ENCODE measurements at regions not wholly inside any gene's neighbourhood (a gene's known extent, or its start where the extent isn't known, plus 50 kb on each side); places are given as distances from the start of the nearest gene placed in this dataset.

DNA sequence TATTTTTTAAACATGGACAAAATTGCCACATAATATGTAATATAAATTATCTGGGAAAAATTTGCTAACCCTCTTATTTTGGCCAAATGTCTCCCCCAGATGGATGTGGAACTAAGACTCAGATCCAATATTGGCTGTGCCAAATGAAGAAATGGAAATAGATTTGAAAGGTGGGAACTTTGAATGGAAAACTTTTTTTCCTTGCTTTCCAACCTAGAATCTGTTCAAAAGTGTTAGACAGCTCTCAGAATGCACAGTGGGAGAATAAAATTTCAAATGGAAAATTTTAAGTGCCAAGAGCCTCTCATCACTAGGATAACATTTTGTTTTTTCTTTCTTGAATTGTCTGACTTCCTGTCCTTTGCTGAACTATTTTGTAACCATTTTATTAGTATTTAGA is 142.6 kb upstream of the GAS1 start:
- Histone ChIP-seq H2AFZ (ENCODE audit: low read length) (no peak overlapping the region), H2BK20ac (ENCODE audit: low read depth, low read length, poor library complexity, severe bottlenecking) (no peak overlapping the region), H3K14ac (ENCODE audit: insufficient read depth, low read length) (no peak overlapping the region), H4K8ac (replicated peaks; ENCODE audit: insufficient read length, low read depth, low read length) (no peak overlapping the region), H4K20me1 (ENCODE audit: control insufficient read depth, insufficient read depth, insufficient read length) (no peaks in the 10 kb centered on the region), H3K23ac (ENCODE audit: insufficient read length, low read depth, low read length) (no peak overlapping the region), H3K18ac (ENCODE audit: insufficient read length, low read depth, low read length) (no peak overlapping the region), H4K5ac (ENCODE audit: insufficient read length, low read depth, low read length) (no peak overlapping the region), H3K9ac (ENCODE audit: extremely low read depth, insufficient read length, low read length) (no peak overlapping the region), H3K23me2 (ENCODE audit: insufficient read length, low read depth, low read length, poor library complexity, severe bottlenecking) (no peaks in the 10 kb centered on the region), H2AK5ac (ENCODE audit: insufficient read length, low read length) (no peak overlapping the region), H3K4ac (ENCODE audit: low read depth, low read length) (no peak overlapping the region), H3K79me2 (ENCODE audit: insufficient read depth, low read length) (no peaks in the 10 kb centered on the region), H3K4me2 (ENCODE audit: insufficient read depth, insufficient read length, low read length) (no peak overlapping the region), H3K4me1 (ENCODE audit: insufficient read depth, low read length) (no peaks in the 10 kb centered on the region), H3K79me1 (ENCODE audit: insufficient read depth, low read depth, low read length, poor library complexity, severe bottlenecking) (no peaks in the 10 kb centered on the region), H3K27me3 (ENCODE audit: insufficient read depth, low read length) (no peaks in the 10 kb centered on the region), H2BK5ac (ENCODE audit: insufficient read length, low read length) (no peak overlapping the region), H2BK120ac (ENCODE audit: low read depth, low read length, poor library complexity, severe bottlenecking) (no peak overlapping the region), H2BK12ac (ENCODE audit: insufficient read length, low read depth, low read length) (no peak overlapping the region), H4K91ac (ENCODE audit: insufficient read length, low read depth, low read length) (no peak overlapping the region), H3K56ac (ENCODE audit: insufficient read length, low read depth, low read length) (no peak overlapping the region), H3K27ac (ENCODE audit: insufficient read length, low read depth, low read length) (no peak overlapping the region), H3K9me3 (ENCODE audit: control insufficient read depth, low read depth, low read length) (no peaks in the 10 kb centered on the region), H3T11ph (ENCODE audit: low read length) (no peak overlapping the region), H2BK15ac (ENCODE audit: low read depth, low read length) (no peak overlapping the region)
- Mint-ChIP-seq H3K27ac (no peak overlapping the region), H3K27me3 (ENCODE audit: low read depth) (peaks cover 2% of the 10 kb centered on the region), H3K4me3 (no peak overlapping the region), H3K4me1 (no peaks in the 10 kb centered on the region), H3K36me3 (ENCODE audit: insufficient read depth in 1 of 3, low read depth in 3 of 3) (no peaks in the 10 kb centered on the region), H3K9me3 (peaks cover 0 to 3% of the 10 kb centered on the region in 2 experiments; a peak in 1 of 5 replicates)
- TF ChIP-seq, protein P1, sequence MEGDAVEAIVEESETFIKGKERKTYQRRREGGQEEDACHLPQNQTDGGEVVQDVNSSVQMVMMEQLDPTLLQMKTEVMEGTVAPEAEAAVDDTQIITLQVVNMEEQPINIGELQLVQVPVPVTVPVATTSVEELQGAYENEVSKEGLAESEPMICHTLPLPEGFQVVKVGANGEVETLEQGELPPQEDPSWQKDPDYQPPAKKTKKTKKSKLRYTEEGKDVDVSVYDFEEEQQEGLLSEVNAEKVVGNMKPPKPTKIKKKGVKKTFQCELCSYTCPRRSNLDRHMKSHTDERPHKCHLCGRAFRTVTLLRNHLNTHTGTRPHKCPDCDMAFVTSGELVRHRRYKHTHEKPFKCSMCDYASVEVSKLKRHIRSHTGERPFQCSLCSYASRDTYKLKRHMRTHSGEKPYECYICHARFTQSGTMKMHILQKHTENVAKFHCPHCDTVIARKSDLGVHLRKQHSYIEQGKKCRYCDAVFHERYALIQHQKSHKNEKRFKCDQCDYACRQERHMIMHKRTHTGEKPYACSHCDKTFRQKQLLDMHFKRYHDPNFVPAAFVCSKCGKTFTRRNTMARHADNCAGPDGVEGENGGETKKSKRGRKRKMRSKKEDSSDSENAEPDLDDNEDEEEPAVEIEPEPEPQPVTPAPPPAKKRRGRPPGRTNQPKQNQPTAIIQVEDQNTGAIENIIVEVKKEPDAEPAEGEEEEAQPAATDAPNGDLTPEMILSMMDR (conservative IDR thresholded peaks at IDR 0.05): no peak
- DNase-seq: no peak
